DMS53 treated with DMSO at 0.1 percent for 48 hours (cell line): ENCODE measurements at regions not wholly inside any gene's neighbourhood (a gene's known extent, or its start where the extent isn't known, plus 50 kb on each side); places are given as distances from the start of the nearest gene placed in this dataset.
"Not testable (repeated sequence)": the region's sequence is repeated elsewhere in the genome, so short reads cannot be mapped to it uniquely, and the experiment has no call there.

Experiments used
- DNase-seq: peaks from one replicate; lab custom pipeline; 2025; ENCODE audit not compliant: unreplicated experiment; lab: John Stamatoyannopoulos, UW

GRCh38 chr6:114714836-114715507, 372.1 kb upstream of the HS3ST5 start:
- no peak for DNase-seq

GRCh38 chr6:114713690-114714089, 370.9 kb upstream of the HS3ST5 start:
- no peak for DNase-seq

DNA sequence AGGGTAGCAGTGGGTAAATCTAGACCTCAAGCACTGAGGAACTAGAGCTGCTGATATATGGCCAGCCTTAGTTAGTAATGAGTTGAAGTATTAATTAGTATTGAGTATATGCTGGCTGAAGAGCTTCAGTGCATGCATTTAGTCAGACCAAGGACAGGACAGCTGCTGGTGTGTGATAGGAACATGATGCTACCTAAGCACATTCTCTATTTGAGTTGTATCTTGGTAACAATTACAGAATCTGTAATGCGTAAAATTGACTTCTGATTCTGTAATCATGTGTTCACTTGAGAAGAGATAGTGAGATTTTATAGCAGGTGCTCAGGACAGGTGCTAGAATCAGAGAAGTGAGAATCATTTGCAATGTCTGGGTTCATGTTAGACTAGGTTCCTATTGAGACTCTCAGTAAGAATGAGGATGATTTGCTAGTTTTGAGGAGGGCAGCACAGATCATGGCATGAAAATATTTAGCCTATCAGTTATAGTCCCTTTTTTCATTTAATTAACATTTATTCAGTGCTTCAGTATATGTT, 369.4 kb upstream of the HS3ST5 start:
- no peak for DNase-seq

GRCh38 chr6:114707081-114707620, 364.3 kb upstream of the HS3ST5 start:
- no peak for DNase-seq

- DNase-seq, result no peak
These were observed 347.8 kb upstream of the HS3ST5 start for GRCh38 chr6:114690625-114691024.

DNA sequence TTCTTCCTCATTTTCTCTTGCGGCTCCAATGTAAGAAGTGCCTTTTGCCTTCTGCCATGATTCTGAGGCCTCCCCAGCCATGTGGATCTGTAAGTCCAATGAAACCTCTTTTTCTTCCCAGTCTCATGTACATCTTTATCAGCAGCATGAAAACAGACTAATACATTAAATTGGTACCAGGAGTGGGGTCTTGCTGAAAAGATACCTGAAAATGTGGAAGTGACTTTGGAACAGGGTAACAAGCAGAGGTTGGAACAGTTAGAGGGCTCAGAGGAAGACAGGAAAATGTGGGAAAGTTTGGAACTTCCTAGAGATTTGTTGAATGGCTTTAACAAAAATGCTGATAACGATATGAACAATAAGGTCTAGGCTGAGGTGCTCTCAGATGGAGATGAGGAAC, 316.7 kb upstream of the HS3ST5 start:
- DNase-seq, result no peak

DNA sequence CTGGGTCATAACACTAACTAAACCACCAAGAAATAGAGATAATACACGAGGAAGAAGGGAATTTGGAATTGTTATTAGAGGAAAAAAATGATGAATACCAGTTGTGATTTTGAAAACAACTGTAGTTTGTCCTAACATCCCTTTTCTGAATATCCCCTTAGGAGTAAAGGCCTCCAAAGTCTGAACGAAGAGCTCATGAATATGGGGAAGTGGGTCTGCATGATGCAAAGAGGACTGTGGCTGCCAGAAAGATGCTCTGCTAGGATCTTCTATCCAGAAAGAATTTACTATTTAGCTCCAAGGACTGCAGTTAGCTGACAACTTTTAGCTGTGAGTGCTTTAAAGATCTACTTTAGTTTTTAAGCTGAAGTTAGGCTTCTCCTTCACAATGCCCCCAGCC, 308.8 kb upstream of the HS3ST5 start:
- no peak for DNase-seq

- DNase-seq, result no peak
These were observed 308.1 kb upstream of the HS3ST5 start for GRCh38 chr6:114650891-114651290.

DNA sequence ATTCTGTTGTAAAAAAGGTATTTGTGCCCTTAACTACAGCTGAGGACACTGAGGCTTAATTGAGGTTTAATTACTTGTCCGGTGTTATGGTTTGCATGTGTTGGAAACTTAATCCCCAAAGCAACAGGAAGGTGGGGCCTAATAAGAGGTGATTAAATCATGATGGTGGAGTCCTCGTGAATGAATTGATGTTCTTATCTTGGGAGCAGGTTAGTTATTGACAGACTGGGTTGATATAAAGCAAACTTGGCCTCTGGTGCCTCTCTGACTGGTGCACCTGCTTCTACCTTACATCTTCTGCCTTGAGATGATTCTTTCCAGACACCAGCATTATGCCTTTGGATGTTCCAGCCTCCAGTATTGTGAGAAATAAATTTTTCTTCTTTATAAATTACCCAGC, 306.5 kb upstream of the HS3ST5 start:
- DNase-seq, result no peak

- no peak for DNase-seq
These were observed 306.0 kb upstream of the HS3ST5 start for GRCh38 chr6:114648847-114649246.

DNA sequence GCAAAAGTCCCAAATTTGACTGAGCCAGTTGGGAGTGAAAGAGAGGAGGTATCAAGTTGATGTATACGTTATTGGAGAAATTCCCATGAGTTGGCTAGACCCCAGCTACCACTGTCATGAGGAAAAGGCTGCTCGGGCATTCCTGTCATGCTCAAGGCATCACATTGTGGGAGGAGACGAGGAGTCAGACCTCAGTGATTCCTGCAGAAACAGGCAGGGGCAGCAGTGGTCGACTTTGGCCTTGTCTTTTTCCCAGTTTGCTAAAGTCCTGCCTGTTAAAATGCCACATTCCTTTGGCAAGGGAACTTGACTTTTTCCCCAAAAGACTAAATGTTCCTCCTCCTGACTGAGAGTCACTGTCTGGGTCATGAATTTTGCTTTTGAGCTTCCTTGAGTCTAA, 295.5 kb upstream of the HS3ST5 start:
- no peak for DNase-seq

DNA sequence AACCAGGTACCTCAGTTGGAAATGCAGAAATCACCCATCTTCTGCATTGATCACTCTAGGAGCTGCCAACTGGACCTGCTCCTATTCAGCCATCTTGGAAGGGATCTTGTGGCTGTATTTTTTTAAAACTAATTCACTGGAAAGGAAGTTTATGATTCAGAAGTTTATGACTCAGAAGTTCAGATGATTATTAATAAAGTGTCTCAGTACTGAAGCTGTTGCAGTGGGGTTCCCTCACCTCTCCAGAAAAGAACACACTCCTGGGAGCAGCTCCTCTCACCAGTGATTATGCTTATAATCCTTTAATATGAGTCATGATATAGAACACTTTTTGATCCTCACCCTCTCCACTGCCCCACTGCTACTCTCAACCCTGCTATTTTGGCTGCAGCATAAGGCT, 291.2 kb upstream of the HS3ST5 start:
- no peak for DNase-seq

DNA sequence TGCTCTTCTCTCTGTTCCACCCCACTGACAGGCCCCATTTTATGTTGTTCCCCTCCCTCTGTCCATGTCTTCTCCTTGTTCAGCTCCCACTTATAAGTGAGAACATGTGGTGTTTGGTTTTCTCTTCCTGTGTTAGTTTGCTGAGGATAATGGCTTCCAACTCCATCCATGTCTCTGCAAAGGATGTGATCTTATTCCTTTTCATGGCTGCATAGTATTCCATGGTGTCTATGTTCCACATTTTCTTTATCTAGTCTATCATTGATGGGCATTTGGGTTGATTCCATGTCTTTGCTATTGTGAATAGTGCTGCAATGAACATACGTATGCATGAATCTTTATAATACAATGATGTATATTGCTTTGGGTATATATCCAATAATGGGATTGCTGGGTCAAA, 283.4 kb upstream of the HS3ST5 start:
- not testable (repeated sequence) for DNase-seq

GRCh38 chr6:114619621-114620200, 276.9 kb upstream of the HS3ST5 start:
- no peak for DNase-seq

GRCh38 chr6:114611696-114612095, 268.9 kb upstream of the HS3ST5 start:
- no peak for DNase-seq

DNA sequence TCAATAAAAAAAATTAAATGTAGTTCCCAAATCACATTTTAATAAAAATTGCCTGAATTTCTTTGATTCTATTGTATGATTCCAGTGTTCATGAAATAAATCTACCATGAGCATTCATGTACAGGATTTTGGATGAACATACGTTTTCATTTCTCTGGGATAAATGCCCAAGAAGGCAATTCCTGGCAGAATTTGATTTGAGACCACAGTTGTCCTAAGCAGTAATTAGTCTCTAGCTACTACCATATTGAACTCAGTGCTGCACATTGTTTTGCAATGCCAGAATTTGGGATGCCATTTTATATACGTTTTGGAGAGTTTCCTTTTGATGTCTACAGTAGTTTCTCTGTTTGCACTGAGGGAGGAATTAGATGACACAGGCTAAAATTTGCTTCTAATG, 265.3 kb upstream of the HS3ST5 start:
- DNase-seq, result no peak

DNA sequence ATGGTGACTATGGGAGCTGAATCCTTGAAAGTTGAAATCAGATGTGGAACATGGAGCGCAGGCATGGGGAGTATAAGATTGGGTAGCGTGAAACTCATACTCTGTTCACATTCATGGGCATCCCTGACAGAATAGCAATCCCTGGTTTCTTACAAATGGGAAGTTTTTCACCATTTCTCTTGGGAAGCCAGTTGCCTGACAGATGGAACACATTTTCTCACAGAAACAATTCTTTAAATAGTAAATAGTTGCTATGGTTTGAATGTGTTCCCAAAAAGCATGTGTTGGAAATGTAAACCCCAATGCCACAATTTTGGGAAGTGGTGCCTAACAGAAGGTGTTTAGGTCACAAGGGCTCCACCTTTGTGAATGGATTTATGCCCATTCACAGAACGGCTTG, 262.8 kb upstream of the HS3ST5 start:
- DNase-seq, result no peak

DNA sequence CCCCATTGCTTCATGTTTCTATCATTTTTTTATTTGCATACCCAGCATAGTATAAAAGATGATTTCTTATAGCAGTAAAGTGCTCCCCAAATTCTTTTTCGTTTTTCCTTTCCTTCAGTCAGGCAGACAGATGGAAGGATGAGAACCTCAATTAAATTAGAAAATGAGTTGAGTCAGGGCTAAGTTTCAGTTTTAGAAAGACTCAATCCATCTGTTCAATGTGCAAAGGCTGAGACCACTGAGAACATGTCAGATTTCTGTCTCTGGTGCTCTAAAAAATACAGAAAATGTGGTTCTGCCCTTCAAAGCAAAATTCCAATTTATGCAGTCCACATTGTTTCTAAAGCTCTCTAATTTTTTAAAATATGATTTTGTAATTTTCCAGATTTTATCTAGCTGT, 257.6 kb upstream of the HS3ST5 start:
- no peak for DNase-seq

DNA sequence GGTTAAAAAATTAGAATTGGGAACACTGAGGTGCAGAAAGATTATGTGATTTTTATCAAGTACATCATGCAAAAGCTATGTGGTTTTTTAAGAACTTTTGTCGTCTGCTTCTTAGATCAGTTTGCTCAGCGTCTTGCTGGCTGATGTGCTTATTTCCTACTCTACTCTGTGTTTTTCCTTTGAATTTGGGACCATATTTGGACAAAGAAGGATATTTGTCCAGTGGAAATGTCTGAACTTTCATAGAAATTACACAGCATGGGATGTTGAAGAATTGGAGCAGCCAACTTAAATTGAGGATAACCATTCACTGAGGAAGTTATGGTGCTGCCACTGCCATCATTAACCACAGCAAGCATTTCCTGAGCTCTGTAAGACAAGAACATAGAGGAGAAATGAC, 252.8 kb upstream of the HS3ST5 start:
- DNase-seq, result no peak

DNA sequence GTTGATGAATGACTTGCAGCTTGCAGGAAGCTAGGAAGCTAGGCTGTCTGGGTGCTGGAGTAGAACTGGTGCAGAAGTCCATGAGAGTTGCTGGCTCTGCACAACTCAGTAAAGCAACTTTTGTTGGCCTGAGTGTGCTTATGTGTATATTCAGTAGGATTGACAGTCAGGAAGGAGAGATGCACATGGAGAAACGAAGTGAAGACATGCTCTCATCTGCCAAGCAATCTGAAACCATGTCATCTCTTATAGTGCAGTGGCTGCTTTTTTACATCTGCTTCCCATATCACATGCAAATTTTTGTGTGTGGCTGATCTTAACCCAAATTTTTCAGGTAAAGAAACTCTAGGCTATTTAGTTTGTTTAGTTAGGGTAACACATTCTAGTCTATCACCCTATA, 252.4 kb upstream of the HS3ST5 start:
- DNase-seq, result no peak

GRCh38 chr6:114592506-114592905, 249.7 kb upstream of the HS3ST5 start:
- no peak for DNase-seq

- DNase-seq, result no peak
These were observed 245.9 kb upstream of the HS3ST5 start for GRCh38 chr6:114588726-114589125.

DNA sequence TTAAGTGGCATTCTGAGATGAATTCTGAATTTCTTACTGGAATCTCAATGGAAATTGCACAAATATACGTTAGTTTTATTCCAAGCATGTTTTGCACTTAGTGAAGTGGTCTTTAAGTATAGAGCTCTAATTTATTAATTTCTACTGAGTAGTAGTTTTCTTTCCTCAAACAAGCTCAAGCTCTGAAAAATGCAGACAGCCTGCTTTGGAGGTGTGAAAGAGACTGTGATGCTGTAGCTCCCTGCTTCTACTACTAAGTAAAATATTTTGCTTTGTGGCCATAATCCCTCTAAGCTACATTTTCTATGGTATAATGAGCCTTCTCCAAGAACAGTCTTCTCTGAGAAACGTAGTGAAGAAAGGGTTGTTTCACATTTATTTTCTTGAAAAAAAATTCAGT, 243.5 kb upstream of the HS3ST5 start:
- DNase-seq, result no peak
